GM19438 (cell line): ENCODE measurements at regions not wholly inside any gene's neighbourhood (a gene's known extent, or its start where the extent isn't known, plus 50 kb on each side); places are given as distances from the start of the nearest gene placed in this dataset.

Experiments
- ATAC-seq: cut with Tn5 transposase; IDR thresholded peaks from one replicate; pipeline ENCODE4 v1.9.1; 2021; ENCODE audit warnings: low read depth; ENCODE audit not compliant: unreplicated experiment

- ATAC-seq = no peak
These were observed 175.3 kb upstream of the KLF14 start for GRCh38 chr7:130909161-130909836.

- ATAC-seq = no peak
These were observed 176.1 kb upstream of the KLF14 start for GRCh38 chr7:130909881-130910672.

- ATAC-seq = no peak
These were observed 177.2 kb upstream of the KLF14 start for GRCh38 chr7:130910949-130911944.

GRCh38 chr7:130912082-130912861, 178.3 kb upstream of the KLF14 start:
- no peak for ATAC-seq

- peak; percentile 86 for ATAC-seq
These were observed 179.0 kb upstream of the KLF14 start for GRCh38 chr7:130912862-130913638.

- ATAC-seq = no peak
These were observed 179.9 kb upstream of the KLF14 start for GRCh38 chr7:130913639-130914553.

- ATAC-seq = no peak
These were observed 180.7 kb upstream of the KLF14 start for GRCh38 chr7:130914554-130915294.

- no peak for ATAC-seq
These were observed 183.7 kb upstream of the KLF14 start for GRCh38 chr7:130917669-130918128.

- ATAC-seq = no peak
These were observed 184.4 kb upstream of the KLF14 start for GRCh38 chr7:130918129-130919052.

- ATAC-seq = no peak
These were observed 185.5 kb upstream of the KLF14 start for GRCh38 chr7:130919316-130920103.

- ATAC-seq = no peak
These were observed 186.1 kb upstream of the KLF14 start for GRCh38 chr7:130920122-130920521.

- no peak for ATAC-seq
These were observed 187.6 kb upstream of the KLF14 start for GRCh38 chr7:130921391-130922180.

- no peak for ATAC-seq
These were observed 188.5 kb upstream of the KLF14 start for GRCh38 chr7:130922206-130923112.

GRCh38 chr7:130923365-130923764, 189.4 kb upstream of the KLF14 start:
- no peak for ATAC-seq
